ENCODE measurements at regions not wholly inside any gene's neighbourhood (a gene's known extent, or its start where the extent isn't known, plus 50 kb on each side); places are given as distances from the start of the nearest gene placed in this dataset.

GRCh38 chr11:109480251-109480650 is 58.3 kb downstream of the C11orf87 start:
- no peak overlapping the region for H3K4me3 ChIP-seq (ENCODE audit: low read depth, poor library complexity, severe bottlenecking)
- WGBS, 2 donors: 48 to 60% methylated on average over 6 of the region's 6 CpGs
- no peak for TF ChIP-seq POLR2A (IDR thresholded peaks at IDR 0.05)
- TF ChIP-seq CTCF (IDR thresholded peaks at IDR 0.05): no peak
- intact Hi-C loops (cut with DNase I; ENCODE audit: low total_unique reads): no loop called here
- DNase-seq (ENCODE audit: low spot score in 2 of 2): no peak

GRCh38 chr11:109486129-109486528 is 64.1 kb downstream of the C11orf87 start:
- TF ChIP-seq CTCF (IDR thresholded peaks at IDR 0.05) (no peak), POLR2A (IDR thresholded peaks at IDR 0.05) (no peak)
- no peak for DNase-seq (ENCODE audit: low spot score in 2 of 2)
- no peak overlapping the region for H3K4me3 ChIP-seq (ENCODE audit: low read depth, poor library complexity, severe bottlenecking)
- 70 to 76% methylated on average over 1 of the region's 1 CpG for WGBS, 2 donors
- intact Hi-C loops (cut with DNase I; ENCODE audit: low total_unique reads): no loop called here

- intact Hi-C loops (cut with DNase I; ENCODE audit: low total_unique reads): no loop called here
- no peak for TF ChIP-seq CTCF (IDR thresholded peaks at IDR 0.05)
- no peak for TF ChIP-seq POLR2A (IDR thresholded peaks at IDR 0.05)
- no peak overlapping the region for H3K4me3 ChIP-seq (ENCODE audit: low read depth, poor library complexity, severe bottlenecking)
- no peak for DNase-seq (ENCODE audit: low spot score in 2 of 2)
- WGBS, 2 donors: 26 to 32% methylated on average over 4 of the region's 4 CpGs
These were observed 69.1 kb downstream of the C11orf87 start for GRCh38 chr11:109490953-109491635.

- intact Hi-C loops (cut with DNase I; ENCODE audit: low total_unique reads): no loop called here
These were observed 84.1 kb downstream of the C11orf87 start for GRCh38 chr11:109506115-109506514.

GRCh38 chr11:109507331-109507730 is 85.3 kb downstream of the C11orf87 start:
- TF ChIP-seq POLR2A (IDR thresholded peaks at IDR 0.05): no peak
- intact Hi-C loops (cut with DNase I; ENCODE audit: low total_unique reads): no loop called here
- no peak overlapping the region for H3K4me3 ChIP-seq (ENCODE audit: low read depth, poor library complexity, severe bottlenecking)
- DNase-seq (ENCODE audit: low spot score in 2 of 2): no peak
- WGBS, 2 donors: 67 to 80% methylated on average over 4 of the region's 4 CpGs

More at GRCh38 chr11:109506115-109506514, 84.1 kb downstream of the C11orf87 start:
- WGBS, 2 donors: 37 to 39% methylated on average over 3 of the region's 3 CpGs
- H3K4me3 ChIP-seq (ENCODE audit: low read depth, poor library complexity, severe bottlenecking): no peak overlapping the region
- DNase-seq (ENCODE audit: low spot score in 2 of 2): no peak
- no peak for TF ChIP-seq CTCF (IDR thresholded peaks at IDR 0.05)
- no peak for TF ChIP-seq POLR2A (IDR thresholded peaks at IDR 0.05)

- no peak for DNase-seq (ENCODE audit: low spot score in 2 of 2)
- TF ChIP-seq POLR2A (IDR thresholded peaks at IDR 0.05): no peak
- no peak for TF ChIP-seq CTCF (IDR thresholded peaks at IDR 0.05)
- H3K4me3 ChIP-seq (ENCODE audit: low read depth, poor library complexity, severe bottlenecking): no peak overlapping the region
- WGBS, 2 donors: 59 to 73% methylated on average over 1 of the region's 1 CpG
- intact Hi-C loops (cut with DNase I; ENCODE audit: low total_unique reads): no loop called here
These were observed 86.0 kb downstream of the C11orf87 start for GRCh38 chr11:109507836-109508561.
